ENCODE measurements at regions not wholly inside any gene's neighbourhood (a gene's known extent, or its start where the extent isn't known, plus 50 kb on each side); places are given as distances from the start of the nearest gene placed in this dataset.

- TF ChIP-seq CTCF (IDR thresholded peaks at IDR 0.05; ENCODE audit: low read depth, low read length) (no peak), EZH2phosphoT487 (IDR thresholded peaks at IDR 0.05; ENCODE audit: low read depth) (no peak)
These were observed 147.3 kb downstream of the BTG1 start for GRCh38 chr12:91998316-91998715.

All from OCI-LY3 (cell line).